GM12878 (cell line): ENCODE measurements at regions not wholly inside any gene's neighbourhood (a gene's known extent, or its start where the extent isn't known, plus 50 kb on each side); places are given as distances from the start of the nearest gene placed in this dataset.

ENCODE experiments used
- ATAC-seq: fragments of 200-7000 bp; cut with Tn5 transposase; 3 replicates; pipeline ENCODE4 v1.9.1; 2020; ENCODE audit warnings: mild to moderate bottlenecking, moderate library complexity
- BruUV-seq: library from RNA; stranded (reverse); fragments of 400-500 nt; replicated peaks from 2 replicates; lab custom pipeline; 2021; lab: Mats Ljungman, UMichigan
- CTCF ChIA-PET: fragments of 300-600 bp; sonication (Branson Sonifier 250); formaldehyde crosslinking; extraction: SDS; loops from one replicate; lab custom pipeline; 2021; ENCODE audit warnings: inconsistent platforms; lab: Yijun Ruan, JAX
- POLR2A ChIA-PET: fragments of 350-600 bp; formaldehyde crosslinking; extraction: SDS; loops from one replicate; lab custom pipeline; 2021; ENCODE audit warnings: inconsistent platforms; lab: Charles Lee
- RAD21 ChIA-PET: fragments of 300-600 bp; sonication (Branson Sonifier 250); formaldehyde crosslinking; loops from one replicate; lab custom pipeline; 2023; ENCODE audit warnings: antibody characterized with exemption; ENCODE audit not compliant: unreplicated experiment; lab: Charles Lee
- SMC1A ChIA-PET: fragments of 300-600 bp; sonication (Branson Sonifier 250); formaldehyde crosslinking; loops from one replicate; lab custom pipeline; 2023; ENCODE audit not compliant: unreplicated experiment, uncharacterized antibody; lab: Charles Lee
- DNase-seq: peaks from one replicate; pipeline ENCODE4 v3.0.0-alpha.2; 2011; ENCODE audit warnings: low read depth, low spot score
- FAIRE-seq: peaks from 3 replicates; lab custom pipeline; 2011; peaks lifted over from hg19 to GRCh38; lab: Jason Lieb, UNC
- H2AFZ ChIP-seq: 2 replicates; pipeline ENCODE4 v1.6.0; 2011; ENCODE audit warnings: low read depth, low read length, control low read depth; ENCODE audit not compliant: control insufficient read depth
- H3K27ac ChIP-seq: 2 replicates; pipeline ENCODE4 v1.5.1; 2011; ENCODE audit warnings: control low read depth; ENCODE audit not compliant: control insufficient read depth, insufficient read depth
- H3K27me3 ChIP-seq, 2 experiments: replicated peaks in 1 of 2; 2 replicates each; pipeline versions ENCODE4 v1.6.0 to v1.6.1; 2011; ENCODE audit warnings: low read length in 1 of 2; ENCODE audit not compliant: control insufficient read depth in 2 of 2, insufficient read depth in 2 of 2
- H3K36me3 ChIP-seq, 2 experiments: 2 replicates each; pipeline ENCODE4 v1.5.1; 2011; ENCODE audit warnings: low read length in 1 of 2; ENCODE audit not compliant: control insufficient read depth in 2 of 2, insufficient read depth in 2 of 2
- H3K4me1 ChIP-seq: 2 replicates; pipeline ENCODE4 v1.6.1; 2011; ENCODE audit warnings: mild to moderate bottlenecking, low read length, moderate library complexity, mixed read lengths; ENCODE audit not compliant: control insufficient read depth, insufficient read depth
- H3K4me2 ChIP-seq: 2 replicates; pipeline ENCODE4 v1.6.0; 2011; ENCODE audit warnings: control low read depth; ENCODE audit not compliant: control insufficient read depth, insufficient read depth
- H3K4me3 ChIP-seq: fragments of 200-600 bp; sonication (generic); 2 replicates; pipeline ENCODE4 v1.5.1; 2016
- H3K79me2 ChIP-seq: 2 replicates; pipeline ENCODE4 v1.6.0; 2011; ENCODE audit warnings: low read length; ENCODE audit not compliant: control insufficient read depth, insufficient read depth
- H3K9ac ChIP-seq: 2 replicates; pipeline ENCODE4 v1.8.0; 2011; ENCODE audit warnings: low read length, control low read depth, mixed read lengths; ENCODE audit not compliant: control insufficient read depth, insufficient read depth
- H3K9me3 ChIP-seq: replicated peaks from 3 replicates; pipeline ENCODE4 v1.5.1; 2011; ENCODE audit warnings: mild to moderate bottlenecking, low read length; ENCODE audit not compliant: control insufficient read depth, insufficient read depth
- H4K20me1 ChIP-seq: 2 replicates; pipeline ENCODE4 v1.6.0; 2011; ENCODE audit not compliant: control insufficient read depth, insufficient read depth
- DPF2 ChIP-seq: fragments of 450-650 bp; IDR thresholded peaks from 2 replicates; pipeline ENCODE4 v1.6.1; 2017; ENCODE audit warnings: mild to moderate bottlenecking
- HCFC1 ChIP-seq: fragments of 150-350 bp; IDR thresholded peaks from 2 replicates; pipeline ENCODE4 v1.6.1; 2014; ENCODE audit warnings: low read length
- HSF1 ChIP-seq: fragments of 150-350 bp; IDR thresholded peaks from 2 replicates; pipeline ENCODE4 v1.6.1; 2014; ENCODE audit warnings: mild to moderate bottlenecking, low read depth, low read length
- JUND ChIP-seq: IDR thresholded peaks from 2 replicates; pipeline ENCODE4 v1.6.1; 2012; ENCODE audit warnings: low read depth, mild to moderate bottlenecking, low read length, improper control_type of control experiment, moderate library complexity
- NFXL1 ChIP-seq: fragments of 450-650 bp; IDR thresholded peaks from 2 replicates; pipeline ENCODE4 v1.6.1; 2017; ENCODE audit warnings: antibody characterized with exemption, mild to moderate bottlenecking, borderline replicate concordance
- NFYA ChIP-seq: IDR thresholded peaks from 2 replicates; pipeline ENCODE4 v1.6.1; 2011; ENCODE audit warnings: low read depth, mild to moderate bottlenecking, low read length, improper control_type of control experiment, borderline replicate concordance
- POU2F2 ChIP-seq: IDR thresholded peaks from 3 replicates; pipeline ENCODE4 v1.6.1; 2011; ENCODE audit warnings: low read depth, mild to moderate bottlenecking, low read length, borderline replicate concordance
- SUPT20H ChIP-seq: IDR thresholded peaks from 2 replicates; pipeline ENCODE4 v1.6.1; 2011; ENCODE audit warnings: low read depth, mild to moderate bottlenecking, low read length, moderate library complexity, borderline replicate concordance; ENCODE audit not compliant: control insufficient read depth
- WGBS: methylation state at CpG from one replicate; pipeline ENCODE4 v1.1.6; 2016; ENCODE audit warnings: low lambda C conversion rate; ENCODE audit not compliant: insufficient replicate concordance, insufficient coverage; ENCODE audit errors: missing lambda C conversion rate; 5-methylcytosine and 5-hydroxymethylcytosine counted together
- in situ Hi-C: fragments of 300-500 bp; cut with MboI; formaldehyde crosslinking; loops from 9 replicates; pipeline ENCODE4 v1.14.3; 2018; ENCODE audit warnings: mixed read lengths
- intact Hi-C: fragments of 100-400 bp; cut with micrococcal nuclease; formaldehyde crosslinking; loops from one replicate; pipeline ENCODE4 v1.14.2; 2022; ENCODE audit not compliant: unreplicated experiment

GRCh38 chr15:62940093-62940754, 102.3 kb upstream of the TPM1 start:
- H3K4me2 ChIP-seq: no peak overlapping the region
- ChIA-PET CTCF (no interaction called here), SMC1A (interaction anchor here (0.8 kb wide), 1 partner anchor 18 kb away, joined by 3 read pairs; no protein-coding TSS in a partner anchor), POLR2A (no interaction called here), RAD21 (no interaction called here)
- H2AFZ ChIP-seq: no peak overlapping the region
- H3K27me3 ChIP-seq: peaks cover 0 to 1% of the 10 kb centered on the region in 2 experiments; a peak in 2 of 4 replicates
- no peak overlapping the region for H3K27ac ChIP-seq
- intact Hi-C loops (no loop called here), in situ Hi-C loops (no loop called here)
- H3K9me3 ChIP-seq: no peaks in the 10 kb centered on the region
- no peaks in the 10 kb centered on the region for H4K20me1 ChIP-seq
- 31% methylated on average over 4 of the region's 4 CpGs for WGBS
- no peak for ATAC-seq
- no peaks in the 10 kb centered on the region for H3K4me1 ChIP-seq
- no peak for FAIRE-seq
- TF ChIP-seq POU2F2 (no peak), SUPT20H (no peak), NFXL1 (no peak), NFYA (no peak), HSF1 (no peak), HCFC1 (no peak), DPF2 (no peak), JUND (no peak)
- no TSS peak for BruUV-seq
- H3K4me3 ChIP-seq: no peak overlapping the region
- no peaks in the 10 kb centered on the region for H3K36me3 ChIP-seq
- H3K79me2 ChIP-seq: no peaks in the 10 kb centered on the region
- no peak overlapping the region for H3K9ac ChIP-seq
- DNase-seq: no peak
